HCT116 (cell line): ENCODE measurements at regions not wholly inside any gene's neighbourhood (a gene's known extent, or its start where the extent isn't known, plus 50 kb on each side); places are given as distances from the start of the nearest gene placed in this dataset.

Experiments used
- ATF3 ChIP-seq: IDR thresholded peaks from 2 replicates; pipeline ENCODE4 v1.6.1; 2012
- CBX3 ChIP-seq: IDR thresholded peaks from 2 replicates; pipeline ENCODE4 v1.6.1; 2012; ENCODE audit warnings: low read depth
- CTCF ChIP-seq, 3 experiments: fragments of 200-600 bp in 1 of 3; sonication (generic) in 1 of 3; IDR thresholded peaks in 2 of 3; conservative IDR thresholded peaks in 1 of 3; 2 replicates each; pipeline ENCODE4 v1.5.1; 2012 to 2017; ENCODE audit warnings: low read depth in 2 of 3, low read length in 2 of 3, antibody characterized with exemption in 1 of 3, borderline replicate concordance in 1 of 3, control low read depth in 1 of 3, mild to moderate bottlenecking in 1 of 3, mixed read lengths in 1 of 3, mixed run types in 1 of 3, moderate library complexity in 1 of 3; ENCODE audit not compliant: insufficient read depth in 1 of 3
- EGR1 ChIP-seq: IDR thresholded peaks from 2 replicates; pipeline ENCODE4 v1.6.1; 2012; ENCODE audit warnings: low read depth
- EZH2 ChIP-seq: fragments of 200-600 bp; sonication (generic); IDR thresholded peaks from 2 replicates; pipeline ENCODE4 v1.6.1; 2017; ENCODE audit warnings: antibody characterized with exemption, mixed run types
- EZH2phosphoT487 ChIP-seq: fragments of 200-600 bp; IDR thresholded peaks from 2 replicates; pipeline ENCODE4 v1.6.1; 2018; ENCODE audit warnings: antibody characterized with exemption, borderline replicate concordance
- JUND ChIP-seq: IDR thresholded peaks from 2 replicates; pipeline ENCODE4 v1.6.1; 2012
- MAX ChIP-seq: IDR thresholded peaks from 2 replicates; pipeline ENCODE4 v1.6.1; 2012
- POLR2A ChIP-seq: IDR thresholded peaks from 2 replicates; pipeline ENCODE4 v1.7.0; 2011; ENCODE audit warnings: borderline replicate concordance; ENCODE audit not compliant: insufficient read depth, insufficient read length; ENCODE audit errors: extremely low read depth
- RAD21 ChIP-seq: IDR thresholded peaks from 2 replicates; pipeline ENCODE4 v1.6.1; 2012; ENCODE audit warnings: low read depth, mild to moderate bottlenecking

GRCh38 chr10:130573446-130573845 lies 437.3 kb downstream of the GLRX3 start:
- TF ChIP-seq CTCF (IDR thresholded peaks at IDR 0.05 in 2 of 3, conservative IDR thresholded peaks at IDR 0.05 in 1 of 3; ENCODE audit: borderline replicate concordance in 1 of 3, insufficient read depth in 1 of 3, low read depth in 2 of 3, low read length in 2 of 3) (no peak), EZH2phosphoT487 (no peak), JUND (no peak), EZH2 (no peak), ATF3 (no peak), EGR1 (no peak), POLR2A (no peak), CBX3 (no peak), MAX (no peak), RAD21 (no peak)
